ENCODE measurements at regions not wholly inside any gene's neighbourhood (a gene's known extent, or its start where the extent isn't known, plus 50 kb on each side); places are given as distances from the start of the nearest gene placed in this dataset.

DNA sequence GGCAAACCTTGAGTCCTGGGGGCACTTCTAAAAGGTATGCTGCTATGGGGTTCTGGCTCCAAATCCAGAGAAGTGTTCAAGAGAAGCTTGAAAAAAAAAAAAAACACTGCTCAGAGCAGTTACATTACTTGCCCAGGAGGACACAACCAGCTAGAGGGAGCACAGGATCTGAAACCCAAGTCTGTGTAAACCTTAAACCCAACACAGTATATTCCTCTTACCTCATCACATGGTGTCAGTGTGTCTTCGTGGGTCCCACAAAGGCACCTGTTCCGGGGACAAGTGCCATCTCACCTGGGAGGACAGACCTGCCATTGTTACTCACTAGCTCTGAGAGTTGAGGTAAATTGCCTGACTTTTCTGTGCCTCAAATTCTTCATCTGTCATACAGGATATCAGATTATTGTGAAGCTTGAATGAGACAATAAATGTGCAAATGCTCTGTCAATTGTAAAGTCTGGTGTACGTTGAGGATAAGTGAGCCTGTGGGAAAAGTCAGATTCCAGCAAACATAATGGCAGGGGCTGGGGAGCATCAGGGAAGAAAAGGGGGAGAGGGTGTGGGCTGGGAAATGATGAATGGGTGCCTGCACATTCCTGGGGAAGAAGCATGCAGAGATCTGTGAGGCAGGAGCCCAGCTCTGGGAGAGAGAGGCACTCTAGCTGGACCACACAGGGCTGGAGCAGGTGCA is 170.4 kb upstream of the ZC3H12A start:
- H3K9ac ChIP-seq = no peak overlapping the region
- H3K9me3 ChIP-seq (ENCODE audit: low read depth) = no peaks in the 10 kb centered on the region
- H3K27me3 ChIP-seq (replicated peaks; ENCODE audit: insufficient read depth) = no peaks in the 10 kb centered on the region; the same call in 1 of the 2 replicates
- no peak overlapping the region for H3K4me2 ChIP-seq (ENCODE audit: unreplicated experiment)
- no peak overlapping the region for H3K4me3 ChIP-seq
- no peak for DNase-seq
- no peak for TF ChIP-seq EZH2 (IDR thresholded peaks at IDR 0.05; ENCODE audit: insufficient read depth, poor library complexity, severe bottlenecking)
- TF ChIP-seq EZH2phosphoT487 (IDR thresholded peaks at IDR 0.05; ENCODE audit: insufficient read depth, low read depth) = no peak
- no peaks in the 10 kb centered on the region for H3F3A ChIP-seq (ENCODE audit: insufficient read depth)
- no peaks in the 10 kb centered on the region for H3K4me1 ChIP-seq (ENCODE audit: insufficient read depth)
- H2AFZ ChIP-seq = no peak overlapping the region
- H3K79me2 ChIP-seq (ENCODE audit: insufficient read depth) = no peaks in the 10 kb centered on the region
- H4K20me1 ChIP-seq (ENCODE audit: insufficient read depth) = no peaks in the 10 kb centered on the region
- H3K27ac ChIP-seq = no peak overlapping the region
- no peaks in the 10 kb centered on the region for H3K9me2 ChIP-seq (ENCODE audit: insufficient read depth)
- no peaks in the 10 kb centered on the region for H3K36me3 ChIP-seq (ENCODE audit: low read depth)
- in situ Hi-C loops (cut with MboI) = no loop called here
- 2 to 3% methylated on average over 3 of the region's 3 CpGs for whole genome bisulfite sequencing, 2 experiments (ENCODE audit: low coverage in 1 of 2, low lambda C conversion rate in 2 of 2, missing lambda C conversion rate in 2 of 2)

DNA sequence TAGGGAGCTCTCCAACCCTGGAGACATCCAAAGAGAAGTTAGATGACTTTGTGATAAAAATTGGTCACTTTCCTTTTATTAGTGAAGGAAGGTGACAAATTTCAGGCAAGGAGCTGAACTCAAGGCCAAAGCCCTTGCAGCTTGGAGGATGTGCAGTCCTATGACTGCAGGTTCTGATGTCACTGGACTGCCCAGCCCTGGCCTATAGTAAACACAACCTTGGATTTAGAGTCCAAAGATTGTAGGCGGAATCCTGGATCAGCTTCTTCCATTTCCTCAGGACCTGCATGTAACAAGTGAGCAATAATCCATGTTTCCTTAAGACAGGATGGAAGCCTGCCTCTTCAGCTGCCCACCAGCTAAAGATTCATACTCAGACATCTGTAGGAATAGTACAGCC is 169.3 kb upstream of the ZC3H12A start:
- no peaks in the 10 kb centered on the region for H4K20me1 ChIP-seq (ENCODE audit: insufficient read depth)
- no peaks in the 10 kb centered on the region for H3K9me2 ChIP-seq (ENCODE audit: insufficient read depth)
- no peak overlapping the region for H3K27ac ChIP-seq
- H2AFZ ChIP-seq = no peak overlapping the region
- TF ChIP-seq EZH2 (IDR thresholded peaks at IDR 0.05; ENCODE audit: insufficient read depth, poor library complexity, severe bottlenecking) (no peak), EZH2phosphoT487 (IDR thresholded peaks at IDR 0.05; ENCODE audit: insufficient read depth, low read depth) (no peak)
- H3K27me3 ChIP-seq (replicated peaks; ENCODE audit: insufficient read depth) = no peaks in the 10 kb centered on the region; the same call in 1 of the 2 replicates
- no peak overlapping the region for H3K9ac ChIP-seq
- no peaks in the 10 kb centered on the region for H3K4me1 ChIP-seq (ENCODE audit: insufficient read depth)
- no peak for DNase-seq
- no peak overlapping the region for H3K4me2 ChIP-seq (ENCODE audit: unreplicated experiment)
- no peaks in the 10 kb centered on the region for H3F3A ChIP-seq (ENCODE audit: insufficient read depth)
- H3K4me3 ChIP-seq = no peak overlapping the region
- H3K79me2 ChIP-seq (ENCODE audit: insufficient read depth) = no peaks in the 10 kb centered on the region
- 25 to 26% methylated on average over 1 of the region's 1 CpG for whole genome bisulfite sequencing, 2 experiments (ENCODE audit: low coverage in 1 of 2, low lambda C conversion rate in 2 of 2, missing lambda C conversion rate in 2 of 2)
- in situ Hi-C loops (cut with MboI) = no loop called here
- no peaks in the 10 kb centered on the region for H3K36me3 ChIP-seq (ENCODE audit: low read depth)
- H3K9me3 ChIP-seq (ENCODE audit: low read depth) = no peaks in the 10 kb centered on the region

DNA sequence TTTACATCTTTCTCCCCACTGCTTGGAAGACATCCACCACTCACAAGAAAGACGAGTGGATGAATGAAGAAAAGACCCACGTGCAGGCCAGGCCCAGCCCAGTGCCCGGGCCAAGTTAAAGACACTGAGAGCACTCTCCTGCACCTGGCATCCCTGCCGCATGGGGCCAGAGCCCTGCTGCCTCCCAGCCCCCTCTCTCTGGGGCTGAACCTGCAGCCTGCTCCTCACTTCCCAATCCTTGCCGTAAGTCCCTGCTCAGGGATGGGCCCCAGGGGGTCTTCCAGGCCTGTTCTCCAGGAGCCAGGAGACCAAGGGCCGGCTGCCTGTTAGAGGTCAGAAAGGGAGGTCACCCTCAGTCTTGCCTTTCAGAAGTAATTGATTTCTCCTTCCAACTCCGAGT is 168.5 kb upstream of the ZC3H12A start:
- H3K4me2 ChIP-seq (ENCODE audit: unreplicated experiment) = no peak overlapping the region
- 13 to 23% methylated on average over 7 of the region's 7 CpGs for WGBS, 2 experiments (ENCODE audit: low coverage in 1 of 2, low lambda C conversion rate in 2 of 2, missing lambda C conversion rate in 2 of 2)
- no peaks in the 10 kb centered on the region for H3K4me1 ChIP-seq (ENCODE audit: insufficient read depth)
- H3K9me3 ChIP-seq (ENCODE audit: low read depth) = no peaks in the 10 kb centered on the region
- no peak for TF ChIP-seq EZH2phosphoT487 (IDR thresholded peaks at IDR 0.05; ENCODE audit: insufficient read depth, low read depth)
- TF ChIP-seq EZH2 (IDR thresholded peaks at IDR 0.05; ENCODE audit: insufficient read depth, poor library complexity, severe bottlenecking) = no peak
- no peaks in the 10 kb centered on the region for H3K79me2 ChIP-seq (ENCODE audit: insufficient read depth)
- H3K27ac ChIP-seq = no peak overlapping the region
- no peaks in the 10 kb centered on the region for H4K20me1 ChIP-seq (ENCODE audit: insufficient read depth)
- H3F3A ChIP-seq (ENCODE audit: insufficient read depth) = no peaks in the 10 kb centered on the region
- no peak overlapping the region for H3K4me3 ChIP-seq
- H3K9me2 ChIP-seq (ENCODE audit: insufficient read depth) = no peaks in the 10 kb centered on the region
- no peaks in the 10 kb centered on the region; the same call in 1 of the 2 replicates for H3K27me3 ChIP-seq (replicated peaks; ENCODE audit: insufficient read depth)
- in situ Hi-C loops (cut with MboI) = no loop called here
- H2AFZ ChIP-seq = no peak overlapping the region
- no peaks in the 10 kb centered on the region for H3K36me3 ChIP-seq (ENCODE audit: low read depth)
- H3K9ac ChIP-seq = no peak overlapping the region
- no peak for DNase-seq

DNA sequence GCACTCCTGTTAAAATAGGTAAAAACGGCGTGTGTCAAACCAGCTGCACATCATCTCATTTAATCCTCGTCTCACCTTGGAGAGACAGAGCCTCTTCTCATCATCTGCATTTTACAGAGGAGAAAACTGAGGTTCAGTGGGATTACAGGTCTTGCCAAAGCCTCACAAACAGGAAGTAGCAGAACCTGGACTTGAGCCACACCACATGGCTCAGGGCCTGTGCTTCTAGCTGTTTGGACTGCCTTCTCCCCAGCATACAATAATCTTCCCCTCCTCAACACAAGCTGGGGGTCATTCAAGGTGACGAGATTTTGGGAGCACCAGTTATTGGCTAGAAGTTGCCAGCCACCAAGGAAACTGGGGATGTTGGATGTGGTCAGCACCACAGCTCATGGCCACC is 167.9 kb upstream of the ZC3H12A start:
- Histone ChIP-seq H3K36me3 (ENCODE audit: low read depth) (no peaks in the 10 kb centered on the region), H3K27me3 (replicated peaks; ENCODE audit: insufficient read depth) (no peaks in the 10 kb centered on the region; the same call in 1 of the 2 replicates), H4K20me1 (ENCODE audit: insufficient read depth) (no peaks in the 10 kb centered on the region), H3F3A (ENCODE audit: insufficient read depth) (no peaks in the 10 kb centered on the region), H3K4me2 (ENCODE audit: unreplicated experiment) (no peak overlapping the region), H3K79me2 (ENCODE audit: insufficient read depth) (no peaks in the 10 kb centered on the region), H3K4me1 (ENCODE audit: insufficient read depth) (no peaks in the 10 kb centered on the region), H2AFZ (no peak overlapping the region), H3K9me2 (ENCODE audit: insufficient read depth) (no peaks in the 10 kb centered on the region), H3K9me3 (ENCODE audit: low read depth) (no peaks in the 10 kb centered on the region), H3K4me3 (no peak overlapping the region), H3K9ac (no peak overlapping the region), H3K27ac (no peak overlapping the region)
- in situ Hi-C loops (cut with MboI) = no loop called here
- no peak for DNase-seq
- WGBS, 2 experiments (ENCODE audit: low coverage in 1 of 2, low lambda C conversion rate in 2 of 2, missing lambda C conversion rate in 2 of 2) = 13 to 20% methylated on average over 4 of the region's 4 CpGs
- TF ChIP-seq EZH2 (IDR thresholded peaks at IDR 0.05; ENCODE audit: insufficient read depth, poor library complexity, severe bottlenecking) = no peak
- TF ChIP-seq EZH2phosphoT487 (IDR thresholded peaks at IDR 0.05; ENCODE audit: insufficient read depth, low read depth) = no peak
